C4-2B (cell line): ENCODE measurements at regions not wholly inside any gene's neighbourhood (a gene's known extent, or its start where the extent isn't known, plus 50 kb on each side); places are given as distances from the start of the nearest gene placed in this dataset.

Experiments used
- ZFX ChIP-seq: fragments of 450-650 bp; IDR thresholded peaks from 2 replicates; pipeline ENCODE4 v1.6.1; 2017
- TF ChIP-seq, protein P1 (sequence below): fragments of 450-650 bp; conservative IDR thresholded peaks from 2 replicates; pipeline ENCODE4 v1.5.1; 2017; ENCODE audit warnings: mild to moderate bottlenecking

DNA sequence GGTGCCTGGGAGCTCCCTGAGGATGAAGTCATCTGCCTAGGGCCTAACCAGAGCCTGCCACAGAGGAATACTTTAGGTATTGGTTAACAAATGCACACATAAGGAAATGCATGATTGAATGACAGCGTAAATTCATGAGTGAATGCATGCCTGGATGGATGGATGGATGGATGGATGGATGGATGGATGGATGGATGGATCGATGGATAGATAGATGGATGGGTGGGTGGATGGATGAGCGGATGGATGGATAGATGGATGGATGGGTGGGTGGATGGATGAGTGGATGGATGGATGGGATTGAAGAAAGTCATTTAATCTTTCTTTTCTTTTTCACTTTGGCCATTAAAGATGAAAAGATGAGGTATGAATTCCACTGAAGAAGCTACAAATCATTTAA is 111.9 kb upstream of the SIRPG start:
- no peak for TF ChIP-seq ZFX
- TF ChIP-seq, protein P1, sequence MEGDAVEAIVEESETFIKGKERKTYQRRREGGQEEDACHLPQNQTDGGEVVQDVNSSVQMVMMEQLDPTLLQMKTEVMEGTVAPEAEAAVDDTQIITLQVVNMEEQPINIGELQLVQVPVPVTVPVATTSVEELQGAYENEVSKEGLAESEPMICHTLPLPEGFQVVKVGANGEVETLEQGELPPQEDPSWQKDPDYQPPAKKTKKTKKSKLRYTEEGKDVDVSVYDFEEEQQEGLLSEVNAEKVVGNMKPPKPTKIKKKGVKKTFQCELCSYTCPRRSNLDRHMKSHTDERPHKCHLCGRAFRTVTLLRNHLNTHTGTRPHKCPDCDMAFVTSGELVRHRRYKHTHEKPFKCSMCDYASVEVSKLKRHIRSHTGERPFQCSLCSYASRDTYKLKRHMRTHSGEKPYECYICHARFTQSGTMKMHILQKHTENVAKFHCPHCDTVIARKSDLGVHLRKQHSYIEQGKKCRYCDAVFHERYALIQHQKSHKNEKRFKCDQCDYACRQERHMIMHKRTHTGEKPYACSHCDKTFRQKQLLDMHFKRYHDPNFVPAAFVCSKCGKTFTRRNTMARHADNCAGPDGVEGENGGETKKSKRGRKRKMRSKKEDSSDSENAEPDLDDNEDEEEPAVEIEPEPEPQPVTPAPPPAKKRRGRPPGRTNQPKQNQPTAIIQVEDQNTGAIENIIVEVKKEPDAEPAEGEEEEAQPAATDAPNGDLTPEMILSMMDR: no peak
